SU-DHL-6 (cell line): ENCODE measurements at regions not wholly inside any gene's neighbourhood (a gene's known extent, or its start where the extent isn't known, plus 50 kb on each side); places are given as distances from the start of the nearest gene placed in this dataset.

Source experiments
- H2AFZ ChIP-seq: fragments of 200-600 bp; sonication (generic); 2 replicates; pipeline ENCODE4 v1.6.1; 2014; ENCODE audit warnings: low read depth, mild to moderate bottlenecking, moderate library complexity, mixed read lengths, antibody characterized with exemption, low read length; ENCODE audit not compliant: severe bottlenecking
- H3F3A ChIP-seq: fragments of 200-600 bp; shearing (Covaris generic); 2 replicates; pipeline ENCODE4 v1.6.0; 2016; ENCODE audit warnings: antibody characterized with exemption, mild to moderate bottlenecking; ENCODE audit not compliant: insufficient read depth
- H3K27ac ChIP-seq: fragments of 200-600 bp; sonication (generic); 2 replicates; pipeline ENCODE4 v1.5.1; 2016; ENCODE audit warnings: low read depth, mild to moderate bottlenecking, low read length, moderate library complexity, mixed read lengths
- H3K27me3 ChIP-seq: fragments of 200-600 bp; sonication (generic), shearing (Covaris generic); 2 replicates; pipeline ENCODE4 v1.6.0; 2014; ENCODE audit warnings: mild to moderate bottlenecking, low read length
- H3K36me3 ChIP-seq: fragments of 200-600 bp; sonication (generic); 2 replicates; pipeline ENCODE4 v1.6.1; 2014; ENCODE audit warnings: mild to moderate bottlenecking, low read length, mixed read lengths
- H3K4me2 ChIP-seq: fragments of 300-600, 200-600 bp; shearing (Covaris generic), sonication (generic); 2 replicates; pipeline ENCODE4 v1.6.0; 2014; ENCODE audit warnings: low read length, low read depth, mild to moderate bottlenecking; ENCODE audit not compliant: poor library complexity, severe bottlenecking
- H3K4me3 ChIP-seq: fragments of 200-600 bp; sonication (generic); 2 replicates; pipeline ENCODE4 v1.5.1; 2014; ENCODE audit warnings: antibody characterized with exemption, low read length, mild to moderate bottlenecking, mixed read lengths; ENCODE audit not compliant: insufficient read depth, poor library complexity, severe bottlenecking
- H3K79me2 ChIP-seq: fragments of 200-600 bp; sonication (generic); 2 replicates; pipeline ENCODE4 v1.6.1; 2014; ENCODE audit warnings: mild to moderate bottlenecking, low read length, moderate library complexity; ENCODE audit not compliant: insufficient read depth
- H3K9ac ChIP-seq: fragments of 200-600 bp; sonication (generic); 2 replicates; pipeline ENCODE4 v1.7.0; 2014; ENCODE audit warnings: mild to moderate bottlenecking, low read length
- H3K9me2 ChIP-seq: fragments of 200-600 bp; sonication (generic); replicated peaks from 2 replicates; pipeline ENCODE4 v1.6.1; 2014; ENCODE audit warnings: low read length; ENCODE audit not compliant: insufficient read depth
- H3K9me3 ChIP-seq: fragments of 200-600 bp; sonication (generic); 2 replicates; pipeline ENCODE4 v1.6.1; 2014; ENCODE audit warnings: low read length, mixed read lengths; ENCODE audit not compliant: insufficient read depth
- H4K20me1 ChIP-seq: fragments of 200-600 bp; sonication (generic); 2 replicates; pipeline ENCODE4 v1.6.1; 2014; ENCODE audit warnings: low read depth, mild to moderate bottlenecking, antibody characterized with exemption, low read length, moderate library complexity, mixed read lengths
- CTCF ChIP-seq: fragments of 200-600 bp; sonication (generic); IDR thresholded peaks from one replicate; pipeline ENCODE4 v1.5.1; 2017; ENCODE audit warnings: antibody characterized with exemption, mild to moderate bottlenecking, low read length, moderate library complexity; ENCODE audit not compliant: insufficient read depth, poor library complexity, severe bottlenecking
- EZH2phosphoT487 ChIP-seq: fragments of 200-600 bp; sonication (generic), shearing (Covaris generic); conservative IDR thresholded peaks from 2 replicates; pipeline ENCODE4 v1.6.1; 2018; ENCODE audit warnings: mild to moderate bottlenecking, antibody characterized with exemption, low read length, moderate library complexity, mixed read lengths

GRCh38 chr10:57706016-57706415, 561.7 kb downstream of the IPMK start:
- Histone ChIP-seq H3K4me3 (no peak overlapping the region), H3K79me2 (no peaks in the 10 kb centered on the region), H4K20me1 (no peaks in the 10 kb centered on the region), H3K27me3 (no peaks in the 10 kb centered on the region), H3K4me2 (no peak overlapping the region), H3F3A (no peaks in the 10 kb centered on the region), H3K9me2 (no peaks in the 10 kb centered on the region), H2AFZ (no peak overlapping the region), H3K9me3 (no peaks in the 10 kb centered on the region), H3K9ac (no peak overlapping the region), H3K36me3 (no peaks in the 10 kb centered on the region), H3K27ac (no peak overlapping the region)
- no peak for TF ChIP-seq EZH2phosphoT487
- no peak for TF ChIP-seq CTCF

- Histone ChIP-seq H3K4me2 (no peak overlapping the region), H3K36me3 (no peaks in the 10 kb centered on the region), H3K9me2 (no peaks in the 10 kb centered on the region), H2AFZ (no peak overlapping the region), H3K79me2 (no peaks in the 10 kb centered on the region), H3K4me3 (no peak overlapping the region), H3K9ac (no peak overlapping the region), H3K27ac (no peak overlapping the region), H3F3A (no peaks in the 10 kb centered on the region), H3K27me3 (no peaks in the 10 kb centered on the region), H3K9me3 (no peaks in the 10 kb centered on the region), H4K20me1 (no peaks in the 10 kb centered on the region)
- no peak for TF ChIP-seq CTCF
- no peak for TF ChIP-seq EZH2phosphoT487
Measured at GRCh38 chr10:57699944-57700343, 567.8 kb downstream of the IPMK start.

- Histone ChIP-seq H3K27ac (no peak overlapping the region), H2AFZ (no peak overlapping the region), H3K4me2 (no peak overlapping the region), H3K9me2 (no peaks in the 10 kb centered on the region), H3K4me3 (no peak overlapping the region), H3K79me2 (no peaks in the 10 kb centered on the region), H3K27me3 (no peaks in the 10 kb centered on the region), H4K20me1 (no peaks in the 10 kb centered on the region), H3K9me3 (no peaks in the 10 kb centered on the region), H3K36me3 (no peaks in the 10 kb centered on the region), H3K9ac (no peak overlapping the region), H3F3A (no peaks in the 10 kb centered on the region)
- TF ChIP-seq EZH2phosphoT487, result no peak
- TF ChIP-seq CTCF, result no peak
Measured at GRCh38 chr10:57696641-57697040, 571.1 kb downstream of the IPMK start.
